ENCODE measurements at regions not wholly inside any gene's neighbourhood (a gene's known extent, or its start where the extent isn't known, plus 50 kb on each side); places are given as distances from the start of the nearest gene placed in this dataset.

GRCh38 chr14:34173916-34174315 lies 223.0 kb upstream of the EGLN3 start:
- no peaks in the 10 kb centered on the region for H3K9me3 ChIP-seq
- no peaks in the 10 kb centered on the region for H3K36me3 ChIP-seq
- 90 to 98% (median 95%) methylated on average over 3 of the region's 3 CpGs for WGBS, 3 donors
- H3K27ac ChIP-seq, result no peak overlapping the region
- intact Hi-C loops (cut with DNase I), result no loop called here
- no peak overlapping the region for H3K4me3 ChIP-seq
- TF ChIP-seq, protein P1, sequence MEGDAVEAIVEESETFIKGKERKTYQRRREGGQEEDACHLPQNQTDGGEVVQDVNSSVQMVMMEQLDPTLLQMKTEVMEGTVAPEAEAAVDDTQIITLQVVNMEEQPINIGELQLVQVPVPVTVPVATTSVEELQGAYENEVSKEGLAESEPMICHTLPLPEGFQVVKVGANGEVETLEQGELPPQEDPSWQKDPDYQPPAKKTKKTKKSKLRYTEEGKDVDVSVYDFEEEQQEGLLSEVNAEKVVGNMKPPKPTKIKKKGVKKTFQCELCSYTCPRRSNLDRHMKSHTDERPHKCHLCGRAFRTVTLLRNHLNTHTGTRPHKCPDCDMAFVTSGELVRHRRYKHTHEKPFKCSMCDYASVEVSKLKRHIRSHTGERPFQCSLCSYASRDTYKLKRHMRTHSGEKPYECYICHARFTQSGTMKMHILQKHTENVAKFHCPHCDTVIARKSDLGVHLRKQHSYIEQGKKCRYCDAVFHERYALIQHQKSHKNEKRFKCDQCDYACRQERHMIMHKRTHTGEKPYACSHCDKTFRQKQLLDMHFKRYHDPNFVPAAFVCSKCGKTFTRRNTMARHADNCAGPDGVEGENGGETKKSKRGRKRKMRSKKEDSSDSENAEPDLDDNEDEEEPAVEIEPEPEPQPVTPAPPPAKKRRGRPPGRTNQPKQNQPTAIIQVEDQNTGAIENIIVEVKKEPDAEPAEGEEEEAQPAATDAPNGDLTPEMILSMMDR (IDR thresholded peaks at IDR 0.05), result no peak
- TF ChIP-seq EP300 (IDR thresholded peaks at IDR 0.05), result no peak
- H3K27me3 ChIP-seq, result no peaks in the 10 kb centered on the region
- no peaks in the 10 kb centered on the region for H3K4me1 ChIP-seq (ENCODE audit: insufficient read depth)
- no peak for DNase-seq

GRCh38 chr14:34172550-34173368 lies 221.9 kb upstream of the EGLN3 start:
- WGBS, 3 donors, result 54 to 59% (median 55%) methylated on average over 6 of the region's 6 CpGs
- no peaks in the 10 kb centered on the region for H3K9me3 ChIP-seq
- no peaks in the 10 kb centered on the region for H3K36me3 ChIP-seq
- H3K4me3 ChIP-seq, result no peak overlapping the region
- H3K27ac ChIP-seq, result no peak overlapping the region
- DNase-seq, result no peak
- no peaks in the 10 kb centered on the region for H3K27me3 ChIP-seq
- intact Hi-C loops (cut with DNase I), result no loop called here
- no peak for TF ChIP-seq POLR2A (IDR thresholded peaks at IDR 0.05)
- no peak for TF ChIP-seq EP300 (IDR thresholded peaks at IDR 0.05)
- TF ChIP-seq, protein P1 (IDR thresholded peaks at IDR 0.05), result no peak
- H3K4me1 ChIP-seq (ENCODE audit: insufficient read depth), result no peaks in the 10 kb centered on the region

DNA sequence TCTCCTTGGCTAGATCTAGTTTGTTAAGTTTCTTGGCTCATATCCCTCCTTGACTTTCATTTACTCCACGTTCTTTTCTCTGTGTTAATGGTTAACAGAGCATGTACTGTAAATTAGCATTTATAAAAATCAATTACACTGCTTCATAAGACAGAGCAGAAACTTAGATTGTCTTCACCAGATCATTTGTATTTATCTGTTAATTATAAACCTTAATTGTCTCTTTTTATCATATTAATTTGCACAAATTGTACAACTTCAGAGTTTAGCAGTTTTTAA lies 221.2 kb upstream of the EGLN3 start:
- intact Hi-C loops (cut with DNase I), result no loop called here
- WGBS, 3 donors, result 33 to 46% (median 41%) methylated on average over 1 of the region's 1 CpG
- DNase-seq, result no peak
- no peak for TF ChIP-seq EP300 (IDR thresholded peaks at IDR 0.05)
- no peak for TF ChIP-seq POLR2A (IDR thresholded peaks at IDR 0.05)
- TF ChIP-seq, protein P1 (IDR thresholded peaks at IDR 0.05), result no peak
- H3K9me3 ChIP-seq, result no peaks in the 10 kb centered on the region
- H3K36me3 ChIP-seq, result no peaks in the 10 kb centered on the region
- H3K27ac ChIP-seq, result no peak overlapping the region
- no peak overlapping the region for H3K4me3 ChIP-seq
- no peaks in the 10 kb centered on the region for H3K27me3 ChIP-seq
- no peaks in the 10 kb centered on the region for H3K4me1 ChIP-seq (ENCODE audit: insufficient read depth)

DNA sequence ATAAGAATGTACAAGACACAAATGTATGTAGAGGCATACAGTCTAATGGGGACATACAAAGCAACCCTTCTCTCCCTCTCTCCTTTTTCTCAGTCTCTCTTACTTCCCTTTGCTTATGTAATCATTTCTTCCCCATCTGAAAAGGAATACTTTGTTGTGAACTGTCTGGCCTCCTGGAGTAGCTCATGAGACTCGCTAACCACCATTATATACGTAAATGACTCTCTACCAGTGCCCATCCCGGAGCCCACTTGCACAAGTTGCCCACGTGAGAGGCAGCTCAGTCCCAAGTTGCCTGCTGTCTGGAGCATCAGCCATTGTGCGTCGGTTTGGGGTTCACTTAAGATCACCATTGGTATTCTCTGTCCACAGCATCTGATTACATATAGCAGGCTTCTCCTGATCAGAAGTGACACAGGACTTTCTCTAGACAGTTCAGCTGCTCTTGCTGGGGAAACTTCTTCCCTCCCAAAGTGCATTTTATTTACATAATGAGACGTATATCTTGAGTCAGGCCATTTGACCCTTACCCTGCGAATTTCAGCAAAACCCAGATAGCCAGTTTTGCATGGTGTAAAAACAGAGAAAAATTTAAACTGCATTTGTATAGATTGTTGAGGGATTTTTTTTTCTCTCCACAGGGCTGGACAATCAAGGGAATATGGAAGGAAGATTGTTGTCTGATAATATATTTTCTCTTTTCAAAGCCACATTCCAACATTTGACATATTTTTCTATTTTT lies 220.7 kb upstream of the EGLN3 start:
- Histone ChIP-seq H3K4me1 (ENCODE audit: insufficient read depth) (no peaks in the 10 kb centered on the region), H3K4me3 (no peak overlapping the region), H3K27me3 (no peaks in the 10 kb centered on the region), H3K9me3 (no peaks in the 10 kb centered on the region), H3K36me3 (no peaks in the 10 kb centered on the region), H3K27ac (no peak overlapping the region)
- TF ChIP-seq EP300 (IDR thresholded peaks at IDR 0.05) (no peak), POLR2A (IDR thresholded peaks at IDR 0.05) (no peak)
- TF ChIP-seq, protein P1 (IDR thresholded peaks at IDR 0.05), result no peak
- intact Hi-C loops (cut with DNase I), result no loop called here
- DNase-seq, result no peak
- 71 to 79% (median 76%) methylated on average over 8 of the region's 8 CpGs for WGBS, 3 donors
